Myocyte (in vitro differentiated cells): ENCODE measurements at regions not wholly inside any gene's neighbourhood (a gene's known extent, or its start where the extent isn't known, plus 50 kb on each side); places are given as distances from the start of the nearest gene placed in this dataset.

Experiments used
- DNase-seq: peaks from one replicate; pipeline ENCODE4 v3.0.0-alpha.2; 2012; ENCODE audit warnings: low read depth

GRCh38 chr12:113525066-113525465 is 53.4 kb upstream of the LHX5 start:
- no peak for DNase-seq

- DNase-seq = no peak
Measured at GRCh38 chr12:113524495-113524894, 52.8 kb upstream of the LHX5 start.

- DNase-seq = no peak
Measured at GRCh38 chr12:113521708-113522107, 50.0 kb upstream of the LHX5 start.
